ENCODE measurements at regions not wholly inside any gene's neighbourhood (a gene's known extent, or its start where the extent isn't known, plus 50 kb on each side); places are given as distances from the start of the nearest gene placed in this dataset.

DNA sequence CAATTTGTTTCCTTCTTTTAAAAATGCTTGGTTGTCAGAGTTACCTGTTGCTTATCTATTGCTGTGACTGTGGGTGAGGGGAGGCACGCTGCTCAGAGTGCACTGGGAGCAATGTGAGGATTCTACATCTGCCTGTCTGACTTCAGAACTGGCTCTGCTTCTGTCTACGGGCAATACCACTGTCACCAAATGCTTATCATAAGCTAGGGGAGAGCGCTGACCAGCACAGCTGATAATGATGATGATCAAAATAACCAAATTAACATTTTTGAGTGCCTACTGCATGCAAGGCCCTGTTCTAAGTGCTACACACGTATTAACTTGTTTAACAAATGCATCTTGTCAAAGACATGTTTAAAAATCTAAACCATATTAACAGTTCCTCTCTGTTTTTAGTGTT, 79.2 kb upstream of the TPRG1 start:
- TF ChIP-seq CTCF (IDR thresholded peaks at IDR 0.05) (no peak), POLR2AphosphoS5 (IDR thresholded peaks at IDR 0.05) (no peak), POLR2A (IDR thresholded peaks at IDR 0.05) (no peak)
